ENCODE measurements at regions not wholly inside any gene's neighbourhood (a gene's known extent, or its start where the extent isn't known, plus 50 kb on each side); places are given as distances from the start of the nearest gene placed in this dataset.
"Not testable (repeated sequence)": the region's sequence is repeated elsewhere in the genome, so short reads cannot be mapped to it uniquely, and the experiment has no call there.

DNA sequence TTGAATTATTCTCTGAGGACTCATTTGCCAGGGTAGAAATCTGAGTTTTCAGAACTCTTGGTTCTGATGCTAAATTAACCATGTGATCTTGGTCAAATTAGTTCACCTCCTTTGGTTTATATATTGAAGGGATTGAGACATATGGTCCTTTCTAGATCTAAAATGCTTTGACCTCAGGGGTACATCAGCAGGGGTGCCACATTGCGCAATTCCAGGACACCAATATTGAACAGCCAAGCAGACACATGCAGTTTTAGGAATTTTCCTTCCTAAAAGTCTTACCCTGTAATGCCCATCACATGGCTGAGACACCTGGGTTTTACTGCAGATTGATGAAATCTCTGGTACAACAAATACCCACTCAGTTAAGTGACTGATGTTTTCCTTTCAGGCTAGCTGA lies 254.4 kb upstream of the NCAM1 start:
- H3K27ac ChIP-seq, result no peak overlapping the region
- H3K27me3 ChIP-seq, result peaks cover 6% of the 10 kb centered on the region
- H3K36me3 ChIP-seq (replicated peaks; ENCODE audit: insufficient read depth, low read depth), result no peaks in the 10 kb centered on the region
- no peaks in the 10 kb centered on the region for H3K9me3 ChIP-seq (ENCODE audit: low read depth)
- H3K4me2 ChIP-seq, result no peak overlapping the region
- DNase-seq (ENCODE audit: low spot score), result no peak
- no peaks in the 10 kb centered on the region for H4K20me1 ChIP-seq (ENCODE audit: insufficient read depth, poor library complexity, severe bottlenecking)
- H3K4me3 ChIP-seq, result no peak overlapping the region
- H3K4me1 ChIP-seq (ENCODE audit: insufficient read depth), result no peaks in the 10 kb centered on the region
- no peak overlapping the region for H2AFZ ChIP-seq
- no peaks in the 10 kb centered on the region for H3K79me2 ChIP-seq
- TF ChIP-seq EZH2phosphoT487 (IDR thresholded peaks at IDR 0.05; ENCODE audit: low read depth, severe bottlenecking, unreplicated experiment) (no peak), EZH2 (IDR thresholded peaks at IDR 0.05; ENCODE audit: borderline replicate concordance) (no peak)
- TF ChIP-seq, protein P1, sequence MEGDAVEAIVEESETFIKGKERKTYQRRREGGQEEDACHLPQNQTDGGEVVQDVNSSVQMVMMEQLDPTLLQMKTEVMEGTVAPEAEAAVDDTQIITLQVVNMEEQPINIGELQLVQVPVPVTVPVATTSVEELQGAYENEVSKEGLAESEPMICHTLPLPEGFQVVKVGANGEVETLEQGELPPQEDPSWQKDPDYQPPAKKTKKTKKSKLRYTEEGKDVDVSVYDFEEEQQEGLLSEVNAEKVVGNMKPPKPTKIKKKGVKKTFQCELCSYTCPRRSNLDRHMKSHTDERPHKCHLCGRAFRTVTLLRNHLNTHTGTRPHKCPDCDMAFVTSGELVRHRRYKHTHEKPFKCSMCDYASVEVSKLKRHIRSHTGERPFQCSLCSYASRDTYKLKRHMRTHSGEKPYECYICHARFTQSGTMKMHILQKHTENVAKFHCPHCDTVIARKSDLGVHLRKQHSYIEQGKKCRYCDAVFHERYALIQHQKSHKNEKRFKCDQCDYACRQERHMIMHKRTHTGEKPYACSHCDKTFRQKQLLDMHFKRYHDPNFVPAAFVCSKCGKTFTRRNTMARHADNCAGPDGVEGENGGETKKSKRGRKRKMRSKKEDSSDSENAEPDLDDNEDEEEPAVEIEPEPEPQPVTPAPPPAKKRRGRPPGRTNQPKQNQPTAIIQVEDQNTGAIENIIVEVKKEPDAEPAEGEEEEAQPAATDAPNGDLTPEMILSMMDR (IDR thresholded peaks at IDR 0.05; ENCODE audit: poor library complexity), result no peak
- 100% methylated on average over 1 of the region's 1 CpG for WGBS (ENCODE audit: low lambda C conversion rate, missing lambda C conversion rate)
- H3K9me2 ChIP-seq (replicated peaks; ENCODE audit: insufficient read depth), result no peaks in the 10 kb centered on the region

DNA sequence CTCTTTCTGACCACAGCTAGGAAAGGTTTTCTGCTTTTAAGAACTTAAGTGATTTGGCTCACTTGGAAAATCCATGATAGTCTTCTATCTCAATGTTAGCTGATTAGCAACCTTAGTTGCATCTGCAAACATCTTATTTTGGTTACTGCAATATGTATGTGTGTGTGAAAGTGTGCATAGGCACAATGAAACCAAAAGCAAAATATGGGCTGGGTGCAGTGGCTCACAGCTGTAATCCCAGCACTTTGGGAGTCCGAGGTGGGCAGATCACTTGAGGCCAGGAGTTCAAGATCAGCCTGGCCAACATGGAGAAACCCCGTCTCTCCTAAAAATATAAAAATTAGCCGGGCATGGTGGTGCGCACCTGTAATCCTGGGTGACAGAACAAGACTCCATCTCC lies 246.9 kb upstream of the NCAM1 start:
- H3K36me3 ChIP-seq (replicated peaks; ENCODE audit: insufficient read depth, low read depth); H2AFZ ChIP-seq; DNase-seq (ENCODE audit: low spot score); H3K9me2 ChIP-seq (replicated peaks; ENCODE audit: insufficient read depth); H4K20me1 ChIP-seq (ENCODE audit: insufficient read depth, poor library complexity, severe bottlenecking); H3K4me2 ChIP-seq; H3K79me2 ChIP-seq; H3K27me3 ChIP-seq; H3K4me1 ChIP-seq (ENCODE audit: insufficient read depth); H3K9me3 ChIP-seq (ENCODE audit: low read depth); H3K4me3 ChIP-seq; H3K27ac ChIP-seq: not testable (repeated sequence)
- 95% methylated on average over 4 of the region's 4 CpGs for WGBS (ENCODE audit: low lambda C conversion rate, missing lambda C conversion rate)

DNA sequence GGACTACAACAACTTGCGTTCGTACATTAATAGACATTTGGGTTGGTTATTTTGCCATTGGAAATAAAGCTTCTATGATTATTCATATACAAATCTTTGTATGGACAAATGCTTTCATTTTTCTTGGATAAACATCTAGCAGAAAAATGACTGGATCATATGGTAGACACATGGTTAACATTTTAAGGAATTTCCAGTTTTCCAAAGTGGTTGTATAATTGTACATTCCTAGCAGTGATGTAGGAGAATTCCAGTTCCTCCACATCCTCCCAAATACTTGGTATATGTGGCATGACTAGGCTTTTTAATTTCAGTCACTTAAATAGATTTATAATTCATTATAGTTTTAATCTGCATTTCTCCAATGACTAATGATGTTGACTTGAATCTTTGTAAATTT lies 246.2 kb upstream of the NCAM1 start:
- H3K4me3 ChIP-seq, result no peak overlapping the region
- H3K79me2 ChIP-seq, result no peaks in the 10 kb centered on the region
- no peak overlapping the region for H3K4me2 ChIP-seq
- H4K20me1 ChIP-seq (ENCODE audit: insufficient read depth, poor library complexity, severe bottlenecking), result no peaks in the 10 kb centered on the region
- WGBS (ENCODE audit: low lambda C conversion rate, missing lambda C conversion rate), result 96% methylated on average over 2 of the region's 2 CpGs
- H3K4me1 ChIP-seq (ENCODE audit: insufficient read depth), result no peaks in the 10 kb centered on the region
- H3K36me3 ChIP-seq (replicated peaks; ENCODE audit: insufficient read depth, low read depth), result no peaks in the 10 kb centered on the region
- TF ChIP-seq EZH2 (IDR thresholded peaks at IDR 0.05; ENCODE audit: borderline replicate concordance) (no peak), EZH2phosphoT487 (IDR thresholded peaks at IDR 0.05; ENCODE audit: low read depth, severe bottlenecking, unreplicated experiment) (no peak)
- TF ChIP-seq, protein P1 (IDR thresholded peaks at IDR 0.05; ENCODE audit: poor library complexity), result no peak
- H3K9me3 ChIP-seq (ENCODE audit: low read depth), result no peaks in the 10 kb centered on the region
- H3K27me3 ChIP-seq, result peaks cover 6% of the 10 kb centered on the region
- no peak for DNase-seq (ENCODE audit: low spot score)
- no peak overlapping the region for H3K27ac ChIP-seq
- H2AFZ ChIP-seq, result no peak overlapping the region
- H3K9me2 ChIP-seq (replicated peaks; ENCODE audit: insufficient read depth), result no peaks in the 10 kb centered on the region

DNA sequence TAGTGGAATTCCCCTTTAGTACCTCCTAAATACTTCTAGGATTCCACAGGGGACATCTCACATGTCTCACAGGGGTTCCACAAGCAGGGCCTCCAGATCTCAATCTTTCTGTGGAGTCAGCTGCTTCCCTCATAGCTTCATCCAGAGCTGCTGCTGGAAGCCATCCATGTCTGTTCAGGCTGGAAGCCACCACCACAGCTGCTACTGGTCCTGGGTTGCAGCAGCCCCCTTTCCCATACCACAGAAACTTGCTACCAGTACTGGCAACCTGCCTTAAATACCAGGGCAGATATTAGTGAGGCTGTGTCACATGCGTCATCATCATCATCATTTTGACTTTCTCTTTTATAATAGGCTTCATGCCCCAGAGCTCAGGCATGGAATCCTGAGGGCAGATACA lies 242.7 kb upstream of the NCAM1 start:
- H4K20me1 ChIP-seq (ENCODE audit: insufficient read depth, poor library complexity, severe bottlenecking), result no peaks in the 10 kb centered on the region
- H3K4me1 ChIP-seq (ENCODE audit: insufficient read depth), result no peaks in the 10 kb centered on the region
- H3K9me3 ChIP-seq (ENCODE audit: low read depth), result no peaks in the 10 kb centered on the region
- no peak overlapping the region for H2AFZ ChIP-seq
- WGBS (ENCODE audit: low lambda C conversion rate, missing lambda C conversion rate), result 0% methylated on average over 1 of the region's 1 CpG
- H3K4me2 ChIP-seq, result no peak overlapping the region
- H3K27me3 ChIP-seq, result no peaks in the 10 kb centered on the region
- no peak for TF ChIP-seq EZH2 (IDR thresholded peaks at IDR 0.05; ENCODE audit: borderline replicate concordance)
- DNase-seq (ENCODE audit: low spot score), result no peak
- H3K27ac ChIP-seq, result no peak overlapping the region
- no peak overlapping the region for H3K4me3 ChIP-seq
- H3K36me3 ChIP-seq (replicated peaks; ENCODE audit: insufficient read depth, low read depth), result no peaks in the 10 kb centered on the region
- no peaks in the 10 kb centered on the region for H3K9me2 ChIP-seq (replicated peaks; ENCODE audit: insufficient read depth)
- no peaks in the 10 kb centered on the region for H3K79me2 ChIP-seq

Data from hepatocyte (in vitro differentiated cells).